ENCODE measurements at regions not wholly inside any gene's neighbourhood (a gene's known extent, or its start where the extent isn't known, plus 50 kb on each side); places are given as distances from the start of the nearest gene placed in this dataset.
A peak's percentile ranks its signal among the peaks of the same experiment; 100 is the strongest.

GRCh38 chr17:77472468-77473310 lies 331.9 kb downstream of the SEC14L1 start:
- peaks cover 0 to 91% of the 10 kb centered on the region in 2 donors for H3K4me1 ChIP-seq
- H3K27me3 ChIP-seq, result no peaks in the 10 kb centered on the region
- TF ChIP-seq, protein P1, sequence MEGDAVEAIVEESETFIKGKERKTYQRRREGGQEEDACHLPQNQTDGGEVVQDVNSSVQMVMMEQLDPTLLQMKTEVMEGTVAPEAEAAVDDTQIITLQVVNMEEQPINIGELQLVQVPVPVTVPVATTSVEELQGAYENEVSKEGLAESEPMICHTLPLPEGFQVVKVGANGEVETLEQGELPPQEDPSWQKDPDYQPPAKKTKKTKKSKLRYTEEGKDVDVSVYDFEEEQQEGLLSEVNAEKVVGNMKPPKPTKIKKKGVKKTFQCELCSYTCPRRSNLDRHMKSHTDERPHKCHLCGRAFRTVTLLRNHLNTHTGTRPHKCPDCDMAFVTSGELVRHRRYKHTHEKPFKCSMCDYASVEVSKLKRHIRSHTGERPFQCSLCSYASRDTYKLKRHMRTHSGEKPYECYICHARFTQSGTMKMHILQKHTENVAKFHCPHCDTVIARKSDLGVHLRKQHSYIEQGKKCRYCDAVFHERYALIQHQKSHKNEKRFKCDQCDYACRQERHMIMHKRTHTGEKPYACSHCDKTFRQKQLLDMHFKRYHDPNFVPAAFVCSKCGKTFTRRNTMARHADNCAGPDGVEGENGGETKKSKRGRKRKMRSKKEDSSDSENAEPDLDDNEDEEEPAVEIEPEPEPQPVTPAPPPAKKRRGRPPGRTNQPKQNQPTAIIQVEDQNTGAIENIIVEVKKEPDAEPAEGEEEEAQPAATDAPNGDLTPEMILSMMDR (IDR thresholded peaks at IDR 0.05), result no peak
- peak overlapping the region; percentile 78 to 81 for H3K27ac ChIP-seq
- no peak for DNase-seq (ENCODE audit: low spot score)
- no peak overlapping the region for H3K4me3 ChIP-seq
- H3K9me3 ChIP-seq, result no peaks in the 10 kb centered on the region
- no peaks in the 10 kb centered on the region for H3K36me3 ChIP-seq

DNA sequence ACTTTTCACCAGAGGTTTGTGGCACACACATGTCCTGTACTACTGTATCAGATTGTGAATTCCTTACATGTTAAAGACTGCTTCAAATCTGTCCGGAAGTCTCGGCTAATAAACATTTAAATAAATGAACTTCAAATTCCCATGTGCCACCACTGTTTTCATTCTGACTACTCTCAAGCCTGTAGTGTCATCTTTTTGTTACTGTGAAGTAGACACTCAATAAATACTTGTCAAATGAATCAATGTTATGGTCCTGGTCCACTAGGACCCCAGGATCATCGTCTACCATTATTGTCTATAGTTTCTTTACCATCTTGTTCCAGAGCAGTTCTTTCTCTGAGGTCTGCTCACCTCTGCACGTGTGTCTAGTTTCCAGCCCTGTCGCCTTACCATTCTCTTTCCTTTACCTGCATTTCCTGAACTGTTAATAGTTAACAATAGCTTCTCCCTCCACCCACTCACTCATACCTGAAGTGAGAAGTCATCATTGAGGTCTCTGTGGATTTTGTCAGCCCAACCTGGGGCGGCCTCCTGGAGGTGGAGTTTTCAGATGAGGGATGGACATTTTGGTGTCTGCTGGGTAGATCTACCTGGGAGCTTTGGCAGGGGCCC lies 333.0 kb downstream of the SEC14L1 start:
- Histone ChIP-seq H3K27ac (peak overlapping the region in 1 of 2 donors; percentile 81), H3K9me3 (no peaks in the 10 kb centered on the region), H3K4me1 (peaks cover 0 to 85% of the 10 kb centered on the region in 2 donors), H3K27me3 (no peaks in the 10 kb centered on the region), H3K36me3 (no peaks in the 10 kb centered on the region), H3K4me3 (no peak overlapping the region)
- TF ChIP-seq, protein P1 (IDR thresholded peaks at IDR 0.05), result no peak
- DNase-seq (ENCODE audit: low spot score), result no peak

- DNase-seq (ENCODE audit: low spot score), result no peak
Observed at GRCh38 chr17:77474292-77474988, 333.7 kb downstream of the SEC14L1 start.

GRCh38 chr17:77475016-77475976 lies 334.5 kb downstream of the SEC14L1 start:
- no peak for DNase-seq (ENCODE audit: low spot score)
- Histone ChIP-seq H3K9me3 (no peaks in the 10 kb centered on the region), H3K4me3 (no peak overlapping the region), H3K36me3 (no peaks in the 10 kb centered on the region), H3K27me3 (no peaks in the 10 kb centered on the region), H3K4me1 (peaks cover 0 to 83% of the 10 kb centered on the region in 2 donors), H3K27ac (no peak overlapping the region)
- TF ChIP-seq, protein P1 (IDR thresholded peaks at IDR 0.05), result no peak

More at GRCh38 chr17:77474292-77474988, 333.7 kb downstream of the SEC14L1 start:
- Histone ChIP-seq H3K4me3 (no peak overlapping the region), H3K27ac (no peak overlapping the region), H3K27me3 (no peaks in the 10 kb centered on the region), H3K4me1 (peaks cover 0 to 79% of the 10 kb centered on the region in 2 donors), H3K36me3 (no peaks in the 10 kb centered on the region), H3K9me3 (no peaks in the 10 kb centered on the region)
- TF ChIP-seq, protein P1 (IDR thresholded peaks at IDR 0.05), result no peak

GRCh38 chr17:77476006-77476405 lies 335.2 kb downstream of the SEC14L1 start:
- Histone ChIP-seq H3K4me1 (peaks cover 0 to 76% of the 10 kb centered on the region in 2 donors), H3K36me3 (no peaks in the 10 kb centered on the region), H3K27ac (peak overlapping the region in 1 of 2 donors; percentile 67), H3K9me3 (no peaks in the 10 kb centered on the region), H3K27me3 (no peaks in the 10 kb centered on the region), H3K4me3 (no peak overlapping the region)
- DNase-seq (ENCODE audit: low spot score), result no peak
- TF ChIP-seq, protein P1 (IDR thresholded peaks at IDR 0.05), result no peak

Measured in right atrium auricular region (tissue), 2 donors.